ENCODE measurements at regions not wholly inside any gene's neighbourhood (a gene's known extent, or its start where the extent isn't known, plus 50 kb on each side); places are given as distances from the start of the nearest gene placed in this dataset.
A peak's percentile ranks its signal among the peaks of the same experiment; 100 is the strongest.

DNA sequence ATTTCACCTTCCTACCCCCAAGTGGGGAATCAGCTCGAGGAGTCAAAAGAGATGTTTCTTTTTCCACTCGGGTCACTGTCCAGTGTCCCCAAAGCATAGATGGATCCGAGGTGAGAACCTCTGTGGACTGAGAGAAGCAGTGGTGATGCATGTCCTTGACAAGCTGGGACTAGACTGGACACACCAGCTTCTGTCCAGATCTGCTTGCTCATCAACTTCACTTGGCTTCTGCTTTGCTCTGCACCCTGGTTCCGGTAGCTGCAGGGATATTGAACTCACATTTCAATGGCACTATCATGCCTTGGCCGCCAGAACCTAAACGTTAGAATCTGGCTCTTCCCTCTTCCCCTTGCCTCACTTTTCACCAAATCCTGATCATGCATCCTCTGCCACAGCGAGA is 50.3 kb upstream of the CXCL12 start:
- no peak for DNase-seq

GRCh38 chr10:44436240-44436639 is 51.3 kb upstream of the CXCL12 start:
- DNase-seq, result no peak

GRCh38 chr10:44437840-44438511 is 53.1 kb upstream of the CXCL12 start:
- DNase-seq, result no peak

DNA sequence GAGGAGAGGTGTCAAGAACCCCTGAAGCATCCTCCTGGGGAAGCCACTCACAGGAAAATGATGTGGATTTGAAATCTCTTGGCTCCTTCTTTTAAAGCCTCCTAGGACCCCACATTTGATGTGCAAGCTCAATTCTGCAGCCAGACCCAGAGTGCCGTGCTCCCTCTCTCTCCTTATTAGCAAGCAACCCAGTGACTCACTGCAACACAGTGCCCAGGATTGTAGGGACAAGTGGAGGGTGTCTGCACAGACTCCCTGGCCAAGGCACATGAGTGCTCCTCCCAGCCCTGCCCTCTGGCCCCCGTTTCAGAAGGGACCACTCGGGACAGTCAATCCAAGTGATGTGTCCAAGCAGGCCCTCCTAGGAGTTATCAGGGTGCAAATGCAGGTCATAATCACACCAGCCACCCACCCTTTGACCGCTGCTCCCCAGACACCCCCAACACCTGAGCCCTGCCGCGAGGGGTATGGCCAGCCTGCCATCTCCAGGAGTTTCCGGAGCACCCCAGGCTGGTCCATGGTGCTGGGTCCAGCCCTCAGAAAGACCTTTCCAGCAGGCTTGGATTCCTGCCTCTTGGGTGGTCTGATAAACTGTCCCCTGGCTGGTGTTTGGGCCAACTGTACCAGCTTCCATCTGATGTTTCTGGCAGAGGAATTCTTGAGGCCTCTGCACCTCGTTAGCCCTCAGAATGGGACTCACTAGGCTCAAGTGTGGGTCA is 54.5 kb upstream of the CXCL12 start:
- peak; percentile 46 to 68 (median 63) for DNase-seq

DNA sequence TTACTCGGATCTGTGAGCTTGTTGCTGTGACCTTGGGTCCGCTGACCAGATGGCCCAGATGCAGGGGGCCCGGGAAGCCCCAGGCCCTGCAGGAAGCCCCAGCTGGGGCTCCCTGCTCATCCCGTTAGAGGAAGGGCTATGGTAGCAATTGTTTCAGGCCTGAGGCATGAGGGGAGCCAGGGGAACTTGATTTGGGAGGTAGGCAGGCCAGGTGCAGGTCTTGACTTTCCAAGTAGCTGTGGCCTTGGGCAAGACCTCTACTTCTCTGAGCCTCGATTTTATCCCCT is 55.0 kb upstream of the CXCL12 start:
- DNase-seq, result no peak

- no peak for DNase-seq
Measured at GRCh38 chr10:44457259-44457658, 72.4 kb upstream of the CXCL12 start.

- peak; percentile 37 to 47 (median 44) for DNase-seq
Measured at GRCh38 chr10:44458671-44459413, 73.9 kb upstream of the CXCL12 start.

DNA sequence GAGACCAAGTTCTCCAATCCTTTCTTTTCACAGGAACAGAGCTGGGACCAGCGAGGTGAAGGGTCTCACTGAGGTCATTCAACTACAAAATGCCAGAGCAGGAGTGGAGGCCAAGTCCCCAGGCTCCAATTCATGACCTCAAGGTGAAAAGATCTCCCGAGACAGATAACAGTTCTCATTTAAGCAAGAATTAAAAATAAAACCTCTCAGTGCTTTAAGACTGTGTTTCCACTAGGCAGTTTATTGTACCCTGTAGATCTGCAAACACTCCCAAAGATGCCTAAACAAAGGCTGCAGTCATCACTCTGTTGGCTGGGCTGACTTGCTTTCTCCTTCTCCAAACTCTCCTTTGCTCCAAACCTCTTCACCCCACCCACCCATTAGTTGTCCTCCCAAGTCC is 74.8 kb upstream of the CXCL12 start:
- no peak for DNase-seq

GRCh38 chr10:44460416-44460815 is 75.5 kb upstream of the CXCL12 start:
- DNase-seq, result no peak

- no peak for DNase-seq
Measured at GRCh38 chr10:44462338-44462914, 77.5 kb upstream of the CXCL12 start.

DNA sequence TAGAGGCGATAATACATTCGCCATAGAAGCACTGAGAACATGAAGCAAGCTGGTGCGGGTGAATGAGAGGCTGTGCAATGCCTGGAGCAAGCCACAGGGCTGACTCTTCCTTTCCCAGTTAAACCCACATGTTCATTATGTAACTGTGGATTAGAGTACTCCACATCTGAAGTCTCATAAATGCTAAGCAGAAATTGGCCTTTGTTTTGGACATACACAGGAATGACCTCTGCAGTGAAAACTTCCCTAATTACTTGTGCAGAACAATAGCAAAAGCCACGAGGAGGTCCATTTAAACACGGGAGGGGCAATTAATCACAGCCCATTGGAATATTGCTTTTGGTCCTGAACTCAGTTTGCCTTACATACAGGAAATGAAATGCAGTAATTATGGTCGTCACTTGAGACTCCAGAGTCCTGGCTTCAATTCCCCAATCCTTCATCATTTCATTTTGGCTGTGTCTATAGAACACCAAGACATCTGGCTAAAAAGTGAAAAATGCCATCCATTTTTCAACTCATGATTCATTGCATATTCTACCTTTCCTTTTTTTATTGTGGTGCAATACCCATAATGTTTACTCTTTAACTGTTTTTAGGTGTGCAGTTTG is 78.7 kb upstream of the CXCL12 start:
- peak in 1 of 3 donors; percentile 17 for DNase-seq

DNA sequence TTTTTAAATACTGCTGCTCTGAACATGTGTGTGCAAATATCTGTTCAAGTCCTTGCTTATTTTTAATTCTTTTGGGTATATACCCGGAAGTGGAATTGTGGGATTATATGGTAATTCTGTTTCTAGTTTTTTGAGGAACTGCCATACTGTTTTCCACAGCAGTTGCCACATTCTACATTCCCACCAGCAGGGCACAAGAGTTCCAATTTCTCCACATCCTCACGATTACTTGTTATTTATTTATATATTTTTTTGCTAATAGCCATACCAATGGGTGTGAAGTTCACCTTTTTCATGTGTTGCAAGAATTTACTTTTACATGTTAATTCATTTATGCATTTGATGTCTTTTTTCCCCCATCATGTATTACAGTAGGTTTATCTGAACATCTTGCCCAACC is 79.6 kb upstream of the CXCL12 start:
- DNase-seq, result no peak

DNA sequence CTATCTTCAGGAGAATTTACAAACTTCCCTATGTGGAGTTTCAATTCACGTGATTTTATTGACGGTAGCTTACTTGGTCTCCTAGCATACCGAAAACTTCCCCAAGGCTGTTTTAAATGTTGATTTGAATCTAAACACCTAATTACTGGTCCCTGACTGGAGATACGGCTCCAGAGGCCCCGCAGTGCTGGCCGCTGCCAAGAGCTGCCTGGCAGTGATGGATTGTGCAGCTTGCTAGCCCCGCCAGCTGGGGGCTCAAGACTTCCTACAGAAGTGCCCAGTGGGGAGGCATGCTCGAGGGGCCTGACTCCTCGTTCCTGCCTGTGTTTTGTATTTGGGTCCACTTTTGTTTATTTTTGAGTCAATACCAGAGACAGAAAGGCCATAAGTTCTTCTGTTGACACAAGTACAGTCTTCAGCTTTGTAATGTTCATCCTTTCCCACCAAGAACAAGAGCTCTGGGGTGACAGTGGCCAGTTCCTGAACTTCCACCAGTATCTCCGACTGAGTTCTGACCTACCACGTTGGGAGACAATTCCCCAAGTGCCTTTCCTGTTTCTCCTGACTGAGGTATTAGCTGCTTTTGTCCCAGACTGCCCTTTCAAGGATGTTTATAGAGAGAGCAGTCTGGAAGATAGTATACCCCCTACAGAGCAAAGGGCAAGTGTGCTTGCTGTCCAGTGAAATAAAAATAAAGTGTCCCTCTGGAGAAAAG is 80.7 kb upstream of the CXCL12 start:
- peak in 2 of 3 donors; percentile 14 to 29 for DNase-seq

GRCh38 chr10:44466236-44466635 is 81.3 kb upstream of the CXCL12 start:
- DNase-seq, result no peak

DNA sequence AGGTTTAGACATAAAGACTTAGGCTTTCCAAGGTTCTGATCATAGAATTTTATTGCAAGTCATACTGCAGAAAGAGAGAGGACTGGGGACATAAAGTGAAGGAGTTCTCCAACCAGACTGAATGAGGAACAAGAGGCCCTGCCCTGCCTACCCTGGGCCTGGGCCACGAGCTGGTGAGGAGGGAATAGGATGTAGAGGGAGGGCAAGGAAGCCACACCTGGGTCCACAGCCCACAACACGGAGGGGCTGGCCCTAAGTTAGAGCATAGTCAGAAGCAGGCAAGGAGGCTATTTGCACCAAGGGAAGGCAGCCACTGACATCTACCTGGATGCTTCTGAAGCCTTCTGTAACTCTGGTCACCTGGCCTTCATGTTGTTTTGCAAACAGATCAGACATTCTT is 82.2 kb upstream of the CXCL12 start:
- DNase-seq, result no peak

DNA sequence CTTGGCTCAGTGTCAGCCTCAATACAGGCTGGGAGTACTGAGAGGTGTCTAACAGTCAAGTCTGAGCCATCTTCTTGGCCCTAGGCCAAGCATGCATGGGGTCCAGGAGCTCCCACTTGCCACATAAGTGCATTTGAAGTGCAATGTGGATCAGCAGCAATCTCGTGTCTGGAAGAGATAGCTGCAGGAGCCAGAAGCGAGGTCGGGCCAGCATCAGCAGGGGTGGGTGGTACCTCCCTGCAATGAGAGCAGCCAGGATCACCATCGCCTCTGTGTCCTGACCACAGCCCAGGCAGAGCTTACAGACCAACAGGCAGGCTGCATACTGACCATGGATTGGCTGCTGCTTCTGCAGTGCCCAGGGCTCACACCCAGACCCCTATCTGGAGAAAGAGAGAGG is 83.0 kb upstream of the CXCL12 start:
- DNase-seq, result no peak

DNA sequence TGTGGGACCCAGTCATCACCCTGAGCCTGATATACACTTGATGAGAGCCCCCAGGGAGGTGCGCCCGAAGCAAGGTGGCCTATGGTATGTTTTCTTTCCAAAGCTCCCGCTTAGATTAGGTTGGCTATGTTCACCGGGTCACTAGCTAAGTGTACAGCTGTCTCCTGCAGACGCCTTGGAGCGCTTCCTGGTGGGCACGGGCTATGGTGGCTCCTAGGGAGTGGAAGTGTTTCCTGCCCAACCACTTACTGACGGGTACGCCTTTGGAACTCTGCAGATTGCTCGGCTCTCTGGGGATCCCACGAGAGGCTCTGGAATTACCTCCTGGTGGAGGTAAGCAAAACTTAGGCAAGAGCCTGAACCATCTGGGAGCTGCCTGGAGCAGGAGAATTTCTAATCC is 83.6 kb upstream of the CXCL12 start:
- no peak for DNase-seq

GRCh38 chr10:44468965-44469364 is 84.1 kb upstream of the CXCL12 start:
- DNase-seq, result no peak

- no peak for DNase-seq
Measured at GRCh38 chr10:44470784-44471183, 85.9 kb upstream of the CXCL12 start.

DNA sequence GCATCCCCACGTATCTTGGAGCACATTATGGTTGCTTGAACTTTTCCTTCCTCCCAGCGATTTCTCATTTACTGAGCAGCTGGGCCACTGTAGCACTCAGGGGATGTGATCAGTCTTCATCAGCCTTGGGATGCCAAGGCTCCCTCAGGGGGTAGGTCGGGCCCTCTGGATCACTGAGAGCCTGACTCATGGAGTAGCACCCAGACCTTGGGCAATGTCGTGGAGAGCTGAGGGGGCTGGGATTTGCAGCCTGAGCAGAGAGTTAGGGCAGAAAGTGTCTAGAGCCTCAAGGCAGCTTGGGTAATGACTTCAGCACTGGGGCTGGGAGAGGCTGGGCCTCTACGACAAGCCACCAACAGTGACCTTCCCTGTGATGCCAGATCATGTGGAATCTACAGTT is 86.5 kb upstream of the CXCL12 start:
- DNase-seq, result no peak

- DNase-seq, result no peak
Measured at GRCh38 chr10:44473146-44473545, 88.2 kb upstream of the CXCL12 start.

- no peak for DNase-seq
Measured at GRCh38 chr10:44476409-44477045, 91.6 kb upstream of the CXCL12 start.
